Prostate gland (tissue), 2 donors: ENCODE measurements at regions not wholly inside any gene's neighbourhood (a gene's known extent, or its start where the extent isn't known, plus 50 kb on each side); places are given as distances from the start of the nearest gene placed in this dataset.
A peak's percentile ranks its signal among the peaks of the same experiment; 100 is the strongest.

Experiments
- DNase-seq: peaks from one replicate; pipeline ENCODE4 v3.0.0-alpha.2; 2019; ENCODE audit warnings: low spot score
- H3K27ac ChIP-seq, 2 donors: fragments of 200-600 bp; sonication (generic); 2 replicates each; pipeline ENCODE4 v1.5.1; 2017 to 2019
- H3K27me3 ChIP-seq: fragments of 200-600 bp; sonication (generic); replicated peaks from 2 replicates; pipeline ENCODE4 v1.5.1; 2019; ENCODE audit not compliant: insufficient read depth
- H3K36me3 ChIP-seq, 2 donors: fragments of 200-600 bp; sonication (generic); 1 replicate in 1 of 2; 2 replicates in 1 of 2; pipeline versions ENCODE4 v1.5.1 to v1.8.1; 2017 to 2019
- H3K4me1 ChIP-seq: fragments of 200-600 bp; sonication (generic); replicated peaks from 2 replicates; pipeline ENCODE4 v1.5.1; 2019
- H3K4me3 ChIP-seq, 2 donors: fragments of 200-600 bp; sonication (generic); 2 replicates each; pipeline ENCODE4 v1.5.1; 2017 to 2019
- H3K9me3 ChIP-seq: fragments of 200-600 bp; sonication (generic); 2 replicates; pipeline ENCODE4 v1.5.1; 2017
- POLR2A ChIP-seq: fragments of 450-650 bp; IDR thresholded peaks from one replicate; pipeline ENCODE4 v1.6.1; 2016; ENCODE audit warnings: antibody characterized with exemption, mild to moderate bottlenecking
- POLR2AphosphoS5 ChIP-seq: sonication (generic); formaldehyde crosslinking; IDR thresholded peaks from one replicate; pipeline ENCODE4 v1.6.1; 2017; ENCODE audit warnings: antibody characterized with exemption
- WGBS: methylation state at CpG from one replicate; pipeline ENCODE4 v1.1.5; 2018; 5-methylcytosine and 5-hydroxymethylcytosine counted together
- intact Hi-C: fragments of 100-400 bp; cut with DNase I; formaldehyde crosslinking; loops from one replicate; pipeline ENCODE4 v1.14.2; 2022
- TF ChIP-seq, protein P1 (sequence below), 4 experiments: fragments of 200-600 bp in 2 of 4; fragments of 450-650 bp in 2 of 4; sonication (generic) in 2 of 4; IDR thresholded peaks; 1 replicate in 3 of 4; 2 replicates in 1 of 4; pipeline ENCODE4 v1.5.1; 2016 to 2019; ENCODE audit warnings: antibody characterized with exemption in 4 of 4, mild to moderate bottlenecking in 2 of 4, moderate library complexity in 2 of 4

DNA sequence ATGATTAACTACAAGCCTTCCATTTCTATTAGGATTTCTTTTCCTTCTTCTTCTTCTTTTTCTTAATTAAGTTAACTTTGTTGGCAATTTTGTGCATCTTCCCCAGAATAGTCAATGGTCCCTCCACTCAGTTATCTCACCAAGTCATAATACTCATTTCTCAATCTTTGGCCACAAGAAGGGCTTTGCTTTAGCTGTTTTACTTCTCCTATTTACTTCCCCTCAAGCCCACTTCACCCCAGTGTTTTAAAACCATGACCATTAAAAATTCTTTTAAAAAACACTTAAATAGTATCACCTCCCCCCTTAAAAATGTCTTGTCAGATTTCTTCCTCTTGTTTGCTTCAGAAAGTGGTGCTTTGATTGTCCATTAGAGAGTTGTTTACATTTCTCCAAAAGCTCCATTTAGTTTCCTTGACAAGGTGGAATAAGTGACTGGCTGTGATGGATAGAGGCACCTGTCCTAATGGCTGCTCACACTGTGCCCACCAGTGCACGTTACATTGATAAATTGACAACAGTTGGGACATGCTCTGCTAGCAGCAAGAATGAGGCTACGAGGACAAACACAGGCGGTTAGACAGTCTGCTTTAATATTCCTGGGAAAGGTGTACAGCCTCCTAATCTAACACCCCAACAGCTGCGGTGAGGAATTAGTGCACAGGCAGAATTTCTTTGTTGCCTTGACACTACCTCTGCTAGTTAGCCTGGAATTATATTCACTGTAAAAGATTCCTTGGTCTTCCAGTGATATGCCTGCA, 354.7 kb downstream of the LMO4 start:
- no peak for TF ChIP-seq POLR2A
- Histone ChIP-seq H3K9me3 (no peaks in the 10 kb centered on the region), H3K27ac (peak overlapping the region; percentile 47 to 63), H3K4me3 (peak overlapping the region in 1 of 2 donors; percentile 32), H3K27me3 (no peaks in the 10 kb centered on the region), H3K36me3 (no peaks in the 10 kb centered on the region), H3K4me1 (no peaks in the 10 kb centered on the region)
- WGBS = 67% methylated on average over 4 of the region's 4 CpGs
- intact Hi-C loops = loop anchor here (10.0 kb wide), 1 partner anchor 349 kb away; no protein-coding TSS in a partner anchor
- no peak for DNase-seq

DNA sequence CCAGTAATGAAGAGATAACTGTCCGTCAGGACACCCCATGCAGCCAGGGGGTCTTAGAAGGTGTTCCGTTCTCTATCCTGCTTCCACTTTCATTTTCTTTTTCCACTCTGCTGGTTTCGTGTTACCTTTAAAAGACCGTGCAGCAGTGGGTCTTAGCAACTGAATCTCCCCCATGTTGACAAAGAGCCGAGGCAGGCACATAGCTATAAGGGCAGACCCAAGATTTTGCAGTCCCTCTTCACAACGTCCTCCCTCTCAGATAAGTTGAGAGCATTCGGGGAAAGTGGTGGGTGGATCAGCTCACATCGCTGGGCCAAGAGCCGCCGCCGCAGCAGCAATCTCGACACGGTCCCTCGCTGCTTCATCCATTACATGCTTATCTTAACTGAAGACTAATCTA, 355.5 kb downstream of the LMO4 start:
- DNase-seq = peak; percentile 5
- peak overlapping the region; percentile 18 to 32 for H3K4me3 ChIP-seq
- WGBS = 16% methylated on average over 14 of the region's 14 CpGs
- TF ChIP-seq POLR2AphosphoS5 = no peak
- TF ChIP-seq POLR2A = no peak
- H3K4me1 ChIP-seq = no peaks in the 10 kb centered on the region
- H3K36me3 ChIP-seq = no peaks in the 10 kb centered on the region
- no peaks in the 10 kb centered on the region for H3K9me3 ChIP-seq
- intact Hi-C loops = loop anchor here (10.0 kb wide), 1 partner anchor 349 kb away; no protein-coding TSS in a partner anchor
- H3K27me3 ChIP-seq = no peaks in the 10 kb centered on the region
- H3K27ac ChIP-seq = peak overlapping the region; percentile 47 to 63

DNA sequence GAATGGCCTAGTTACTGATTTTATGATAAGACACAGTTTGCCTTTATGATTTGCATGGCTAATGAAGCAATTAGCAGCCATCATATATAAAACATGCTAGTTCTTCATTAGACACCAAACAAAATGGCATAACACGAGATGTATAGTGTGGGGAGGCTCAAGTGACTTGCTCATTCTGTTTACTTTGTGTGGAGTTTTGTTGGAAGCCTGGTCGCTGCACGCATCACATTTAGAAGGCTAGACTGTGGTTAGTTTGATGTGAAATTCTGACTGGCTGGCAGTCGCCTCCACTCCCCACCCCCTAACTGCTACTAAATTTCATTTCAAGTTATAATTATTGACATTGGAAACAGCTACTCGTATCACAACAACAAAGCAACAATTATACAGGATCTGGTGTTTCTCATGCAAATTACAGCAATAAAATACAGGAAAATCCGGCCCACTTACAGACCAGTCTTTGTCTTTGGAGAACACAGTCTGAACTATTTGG, 356.1 kb downstream of the LMO4 start:
- H3K27me3 ChIP-seq = no peaks in the 10 kb centered on the region
- H3K4me1 ChIP-seq = no peaks in the 10 kb centered on the region
- 10% methylated on average over 6 of the region's 6 CpGs for WGBS
- TF ChIP-seq, protein P1, sequence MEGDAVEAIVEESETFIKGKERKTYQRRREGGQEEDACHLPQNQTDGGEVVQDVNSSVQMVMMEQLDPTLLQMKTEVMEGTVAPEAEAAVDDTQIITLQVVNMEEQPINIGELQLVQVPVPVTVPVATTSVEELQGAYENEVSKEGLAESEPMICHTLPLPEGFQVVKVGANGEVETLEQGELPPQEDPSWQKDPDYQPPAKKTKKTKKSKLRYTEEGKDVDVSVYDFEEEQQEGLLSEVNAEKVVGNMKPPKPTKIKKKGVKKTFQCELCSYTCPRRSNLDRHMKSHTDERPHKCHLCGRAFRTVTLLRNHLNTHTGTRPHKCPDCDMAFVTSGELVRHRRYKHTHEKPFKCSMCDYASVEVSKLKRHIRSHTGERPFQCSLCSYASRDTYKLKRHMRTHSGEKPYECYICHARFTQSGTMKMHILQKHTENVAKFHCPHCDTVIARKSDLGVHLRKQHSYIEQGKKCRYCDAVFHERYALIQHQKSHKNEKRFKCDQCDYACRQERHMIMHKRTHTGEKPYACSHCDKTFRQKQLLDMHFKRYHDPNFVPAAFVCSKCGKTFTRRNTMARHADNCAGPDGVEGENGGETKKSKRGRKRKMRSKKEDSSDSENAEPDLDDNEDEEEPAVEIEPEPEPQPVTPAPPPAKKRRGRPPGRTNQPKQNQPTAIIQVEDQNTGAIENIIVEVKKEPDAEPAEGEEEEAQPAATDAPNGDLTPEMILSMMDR (IDR thresholded peaks at IDR 0.05) = no peak
- TF ChIP-seq POLR2AphosphoS5 = no peak
- TF ChIP-seq POLR2A = no peak
- peak overlapping the region; percentile 18 to 32 for H3K4me3 ChIP-seq
- intact Hi-C loops = loop anchor here (5.0 to 10.0 kb wide), 2 partner anchors 268 to 350 kb away; no protein-coding TSS in a partner anchor
- no peaks in the 10 kb centered on the region for H3K36me3 ChIP-seq
- no peaks in the 10 kb centered on the region for H3K9me3 ChIP-seq
- DNase-seq = peak; percentile 20
- H3K27ac ChIP-seq = peak overlapping the region; percentile 47 to 63

DNA sequence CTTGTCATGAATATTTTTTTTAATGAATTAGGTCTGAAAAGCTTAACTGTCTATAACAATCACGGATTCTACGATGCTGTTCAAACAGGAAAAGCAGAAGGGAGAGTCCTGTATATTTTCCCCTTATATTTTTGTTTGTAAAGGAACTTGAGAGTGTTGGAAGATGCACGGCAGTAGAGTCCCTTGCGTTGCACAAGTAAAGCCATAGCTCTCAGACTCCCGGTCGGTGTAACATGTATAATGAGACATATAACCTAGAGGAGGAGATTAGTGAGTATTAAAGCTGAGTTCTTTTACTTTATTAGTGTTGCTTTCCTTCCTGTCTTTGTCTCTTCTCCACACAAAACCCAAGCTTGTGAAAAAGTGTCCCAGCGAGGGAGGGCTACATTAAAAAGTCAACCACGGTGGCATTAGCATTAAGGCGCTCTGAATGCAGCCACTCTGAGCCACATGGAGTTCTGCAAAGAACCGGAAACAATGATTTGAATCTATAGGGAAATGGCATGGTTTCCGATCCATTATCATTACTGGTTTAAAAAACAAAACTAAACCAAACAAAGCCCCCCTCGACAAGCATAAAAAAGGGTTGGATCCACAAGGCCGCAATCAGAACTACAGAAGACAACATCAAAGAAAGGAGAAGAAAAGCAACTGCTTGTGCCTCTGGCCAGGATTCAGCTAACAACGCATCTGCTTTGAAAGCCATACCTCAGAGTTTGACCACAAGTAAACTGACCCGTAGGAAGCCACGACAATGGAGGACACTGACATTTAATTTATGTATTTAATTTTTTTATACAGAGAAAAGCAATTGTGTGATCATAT, 356.8 kb downstream of the LMO4 start:
- Histone ChIP-seq H3K4me1 (no peaks in the 10 kb centered on the region), H3K9me3 (no peaks in the 10 kb centered on the region), H3K36me3 (no peaks in the 10 kb centered on the region), H3K27me3 (no peaks in the 10 kb centered on the region), H3K27ac (no peak overlapping the region), H3K4me3 (no peak overlapping the region)
- intact Hi-C loops = loop anchor here (5.0 to 10.0 kb wide), 2 partner anchors 267 to 351 kb away; no protein-coding TSS in a partner anchor
- TF ChIP-seq POLR2A (no peak), POLR2AphosphoS5 (no peak)
- TF ChIP-seq, protein P1 (IDR thresholded peaks at IDR 0.05) = no peak
- 34% methylated on average over 16 of the region's 16 CpGs for WGBS
- DNase-seq = no peak

DNA sequence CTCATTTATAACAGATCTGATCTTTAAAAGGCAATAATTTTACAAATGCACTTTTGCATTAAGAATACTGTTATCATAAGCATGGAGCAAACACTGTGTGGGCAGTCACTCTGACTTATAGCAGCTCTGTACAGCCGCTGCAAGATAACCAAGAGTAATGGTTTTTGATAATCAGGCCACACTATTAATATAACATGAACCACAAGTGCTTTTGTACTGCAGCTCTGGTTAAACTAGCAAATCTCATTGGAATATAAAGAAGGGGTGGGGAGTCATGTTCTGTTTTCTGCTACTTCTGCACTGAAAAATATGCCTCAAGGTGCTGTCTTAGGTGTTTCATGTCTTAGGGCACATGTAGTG, 357.4 kb downstream of the LMO4 start:
- no peaks in the 10 kb centered on the region for H3K27me3 ChIP-seq
- TF ChIP-seq POLR2A (no peak), POLR2AphosphoS5 (no peak)
- TF ChIP-seq, protein P1 (IDR thresholded peaks at IDR 0.05) = no peak
- WGBS = 89% methylated on average over 1 of the region's 1 CpG
- H3K4me1 ChIP-seq = no peaks in the 10 kb centered on the region
- no peak for DNase-seq
- no peaks in the 10 kb centered on the region for H3K9me3 ChIP-seq
- intact Hi-C loops = loop anchor here (5.0 to 10.0 kb wide), 2 partner anchors 266 to 351 kb away; no protein-coding TSS in a partner anchor
- H3K4me3 ChIP-seq = no peak overlapping the region
- H3K36me3 ChIP-seq = no peaks in the 10 kb centered on the region
- H3K27ac ChIP-seq = no peak overlapping the region
